NOMO-1 (cell line): ENCODE measurements at regions not wholly inside any gene's neighbourhood (a gene's known extent, or its start where the extent isn't known, plus 50 kb on each side); places are given as distances from the start of the nearest gene placed in this dataset.
"Not testable (repeated sequence)": the region's sequence is repeated elsewhere in the genome, so short reads cannot be mapped to it uniquely, and the experiment has no call there.

Experiments used
- DNase-seq, 2 experiments: peaks; one replicate each; lab custom pipeline; 2025; ENCODE audit not compliant: unreplicated experiment in 2 of 2; lab: John Stamatoyannopoulos, UW

DNA sequence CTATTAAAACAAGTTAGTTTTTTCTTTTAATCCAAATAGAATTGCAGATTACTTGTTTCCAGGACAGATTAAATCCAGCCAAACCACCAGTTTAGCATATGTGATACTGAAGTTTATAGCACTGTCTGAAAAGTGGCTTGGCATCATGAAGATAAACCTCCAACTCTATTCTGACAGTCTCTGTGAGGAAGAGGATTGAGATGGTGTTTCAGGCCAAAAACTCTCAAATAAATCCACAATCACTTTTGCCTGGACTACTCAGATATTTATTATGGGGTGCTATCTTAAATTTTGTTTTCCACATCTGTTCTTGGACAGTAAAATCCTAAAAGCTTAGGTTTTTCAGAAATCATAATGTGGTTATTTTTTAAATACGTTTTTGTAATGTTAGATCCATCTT, 161.7 kb upstream of the SEMA3C start:
- no peak for DNase-seq

GRCh38 chr7:81079746-81080145, 160.9 kb upstream of the SEMA3C start:
- DNase-seq = no peak

DNA sequence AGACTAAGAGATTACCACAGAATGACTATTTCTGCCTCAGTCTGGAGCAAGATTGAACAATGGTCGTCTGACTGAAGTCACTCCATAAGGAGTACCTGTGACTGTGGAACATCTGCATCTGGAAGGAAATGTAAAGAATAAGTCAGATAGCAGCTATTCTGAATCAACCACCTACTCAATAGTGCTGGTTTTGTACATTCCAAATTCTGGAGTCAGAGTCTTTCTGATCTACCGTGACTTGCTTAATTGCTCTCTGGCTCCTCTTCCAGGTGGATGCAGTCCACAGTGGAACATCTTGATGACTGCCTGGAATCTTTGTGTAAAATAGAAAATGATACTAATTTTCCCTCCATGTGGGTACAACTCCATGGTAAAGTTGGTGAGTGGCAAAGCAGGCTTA, 156.3 kb upstream of the SEMA3C start:
- no peak for DNase-seq

DNA sequence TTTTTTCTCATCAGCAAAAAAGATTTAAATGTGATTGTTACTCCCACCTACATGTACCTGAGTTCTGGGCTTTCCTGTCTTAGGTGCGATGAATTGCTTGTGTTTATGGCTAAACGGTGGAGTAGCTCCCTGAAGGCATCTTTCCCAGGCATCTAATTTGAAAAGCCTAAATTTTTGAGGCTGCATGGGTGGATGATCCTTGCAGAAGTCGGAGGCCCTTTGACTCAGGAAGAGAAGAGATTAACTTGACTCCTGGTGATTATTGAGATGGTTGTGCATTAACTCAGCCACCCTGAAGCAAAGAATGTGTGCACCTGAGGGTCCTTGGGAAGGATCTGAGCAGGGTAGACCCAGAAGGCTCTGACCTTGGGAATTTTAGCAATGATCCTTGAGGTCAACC, 155.6 kb upstream of the SEMA3C start:
- DNase-seq = no peak

DNA sequence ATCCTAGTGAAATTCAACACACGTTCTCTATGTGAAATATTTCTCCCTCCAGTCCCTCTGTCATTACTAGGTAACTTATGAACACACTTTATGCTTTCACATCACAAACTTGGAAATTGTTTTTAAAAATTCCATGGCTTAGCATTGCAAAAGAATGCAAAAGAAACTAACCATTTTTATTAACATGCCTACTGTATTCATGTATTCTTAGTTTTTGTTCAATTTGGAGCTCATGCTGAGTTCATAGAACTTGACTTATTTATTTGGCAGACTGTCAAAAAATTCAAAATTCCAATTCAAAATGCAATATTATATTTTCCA, 155.0 kb upstream of the SEMA3C start:
- DNase-seq = no peak

DNA sequence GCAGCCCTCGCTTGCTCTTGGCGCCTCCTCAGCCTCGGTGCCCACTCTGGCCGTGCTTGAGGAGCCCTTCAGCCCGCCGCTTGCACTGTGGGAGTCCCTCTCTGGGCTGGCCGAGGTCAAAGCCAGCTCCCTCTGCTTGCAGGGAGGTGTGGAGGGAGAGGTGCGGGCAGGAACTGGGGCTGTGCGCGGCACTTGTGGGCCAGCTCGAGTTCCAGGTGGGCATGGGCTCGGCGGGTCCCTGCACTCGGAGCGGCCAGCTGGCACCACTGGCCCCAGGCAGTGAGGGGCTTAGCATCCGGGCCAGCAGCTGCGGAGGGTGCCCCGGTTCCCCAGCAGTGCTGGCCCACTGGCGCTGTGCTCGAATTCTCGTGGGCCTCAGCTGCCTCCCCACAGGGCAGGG, 152.1 kb upstream of the SEMA3C start:
- DNase-seq = no peak

- no peak for DNase-seq
Observed at GRCh38 chr7:81066797-81067196, 147.9 kb upstream of the SEMA3C start.

GRCh38 chr7:81064426-81064825, 145.6 kb upstream of the SEMA3C start:
- DNase-seq = no peak

GRCh38 chr7:81062755-81063154, 143.9 kb upstream of the SEMA3C start:
- DNase-seq = no peak

DNA sequence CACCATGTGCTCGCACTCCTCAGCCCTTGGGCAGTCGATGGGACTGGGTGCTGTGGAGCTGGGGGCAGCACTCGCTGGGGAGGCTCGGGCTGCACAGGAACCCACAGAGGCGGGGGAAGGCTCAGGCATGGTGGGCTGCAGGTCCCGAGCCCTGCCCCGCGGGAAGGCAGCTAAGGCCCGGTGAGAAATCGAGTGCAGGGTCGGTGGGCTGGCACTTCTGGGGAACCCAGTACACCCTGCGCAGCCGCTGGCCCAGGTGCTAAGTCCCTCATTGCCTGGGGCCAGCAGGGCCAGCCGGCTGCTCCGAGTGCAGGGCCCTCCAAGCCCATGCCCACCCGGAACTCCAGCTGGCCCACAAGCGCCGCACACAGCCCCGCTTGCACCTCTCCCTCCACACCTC, 138.6 kb upstream of the SEMA3C start:
- DNase-seq = not testable (repeated sequence)

DNA sequence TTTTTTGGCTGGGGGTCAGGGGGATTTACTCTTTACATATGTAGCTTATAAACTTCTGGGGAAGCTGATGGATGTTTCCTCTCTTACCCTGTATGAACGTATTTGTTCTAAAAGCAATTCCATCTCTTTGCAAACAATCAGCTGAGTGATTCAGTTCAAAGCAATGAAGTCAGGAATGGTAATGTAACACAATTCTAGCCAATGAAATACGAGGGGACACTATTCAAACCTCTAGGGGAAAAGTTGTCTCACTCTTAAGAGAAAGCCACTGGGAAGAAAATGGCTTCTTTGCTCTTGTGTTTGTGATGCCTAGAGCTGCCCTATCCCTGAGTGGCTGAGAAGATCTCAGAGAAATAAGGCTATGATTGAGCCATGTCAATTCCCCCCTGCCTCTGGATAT, 134.8 kb upstream of the SEMA3C start:
- no peak for DNase-seq

GRCh38 chr7:81051811-81052413, 133.1 kb upstream of the SEMA3C start:
- no peak for DNase-seq

DNA sequence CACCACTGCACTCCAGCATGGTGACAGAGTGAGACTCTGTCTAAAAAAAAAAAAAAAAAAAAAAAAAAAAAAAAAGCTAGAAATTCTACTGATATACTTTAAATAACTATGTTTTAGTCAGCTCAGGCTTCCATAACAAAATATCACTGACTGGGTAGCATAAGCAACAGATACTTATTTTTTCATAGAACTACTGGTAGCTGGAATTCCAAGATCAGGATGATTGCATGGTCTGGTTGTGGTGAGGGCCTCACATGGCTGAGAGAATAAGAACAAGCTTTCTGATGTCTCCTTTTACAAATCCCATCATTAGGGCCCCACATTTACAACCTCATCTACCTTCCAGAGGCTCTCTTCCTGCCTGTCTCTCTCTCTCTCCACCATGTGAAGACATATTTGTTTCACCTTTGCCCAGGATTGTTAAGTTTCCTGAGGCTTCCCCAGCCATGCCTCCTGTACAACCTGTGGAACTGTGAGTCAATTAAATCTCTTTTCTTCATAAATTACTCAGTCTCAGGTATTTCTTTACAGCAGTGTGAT, 126.7 kb upstream of the SEMA3C start:
- no peak for DNase-seq

GRCh38 chr7:81042646-81043045, 123.8 kb upstream of the SEMA3C start:
- not testable (repeated sequence) for DNase-seq

DNA sequence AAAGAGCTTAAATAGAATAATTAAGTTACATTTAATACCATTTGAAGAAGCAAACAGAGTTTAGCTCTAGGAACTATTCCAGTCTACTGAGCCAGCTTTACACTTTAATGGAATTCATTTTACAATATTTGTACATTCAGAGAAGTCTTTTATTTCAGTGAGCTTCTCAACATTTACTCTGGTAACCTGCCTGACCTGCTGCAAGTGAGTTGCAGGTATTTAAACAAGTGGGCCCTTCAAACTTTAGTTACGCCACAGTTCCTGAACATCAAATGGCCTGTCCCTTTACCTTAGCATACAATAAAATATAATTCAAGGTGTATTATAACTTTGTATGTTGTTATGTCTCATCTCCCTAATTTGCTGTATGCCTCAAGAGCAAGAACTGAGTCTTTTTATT, 121.6 kb upstream of the SEMA3C start:
- DNase-seq = no peak

- DNase-seq = no peak
Observed at GRCh38 chr7:81036871-81037270, 118.0 kb upstream of the SEMA3C start.

- no peak for DNase-seq
Observed at GRCh38 chr7:81036057-81036456, 117.2 kb upstream of the SEMA3C start.

DNA sequence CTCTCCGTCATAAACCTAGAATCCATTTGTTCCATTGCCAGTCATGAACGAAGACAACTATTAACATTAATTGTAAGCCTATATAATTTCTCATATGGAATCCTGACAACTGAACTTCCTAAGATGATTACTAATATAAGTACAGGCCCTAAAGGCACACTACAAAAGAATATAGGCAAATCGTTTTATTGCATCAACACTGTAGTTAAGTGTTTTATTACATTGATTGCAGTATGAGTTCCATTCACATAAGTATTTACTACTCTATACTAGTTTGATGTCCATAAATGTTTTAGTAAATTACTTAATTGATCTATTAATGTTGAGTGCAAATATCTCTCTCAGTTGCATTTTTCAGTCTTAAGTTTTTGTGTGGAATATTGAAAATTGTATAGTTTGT, 113.1 kb upstream of the SEMA3C start:
- no peak for DNase-seq

DNA sequence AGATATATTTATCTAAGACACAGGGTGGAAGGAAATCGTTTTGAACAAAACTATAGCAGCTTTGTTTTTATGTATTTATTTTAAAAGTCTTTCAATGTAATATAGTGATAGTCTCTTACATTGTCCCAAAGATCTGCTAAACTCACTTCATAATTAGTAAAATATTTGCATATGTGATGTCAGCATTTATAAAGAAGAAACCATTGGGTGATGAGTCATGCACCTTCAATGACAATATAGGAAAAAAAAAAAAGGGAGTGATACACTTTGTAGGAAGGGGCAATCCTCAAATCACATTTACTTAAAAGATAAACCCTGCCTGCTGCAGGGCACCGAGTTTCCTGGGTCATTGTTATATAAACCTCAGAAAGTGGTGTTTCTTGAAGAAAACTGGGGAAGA, 112.4 kb upstream of the SEMA3C start:
- no peak for DNase-seq

- no peak for DNase-seq
Observed at GRCh38 chr7:81030472-81030871, 111.6 kb upstream of the SEMA3C start.

DNA sequence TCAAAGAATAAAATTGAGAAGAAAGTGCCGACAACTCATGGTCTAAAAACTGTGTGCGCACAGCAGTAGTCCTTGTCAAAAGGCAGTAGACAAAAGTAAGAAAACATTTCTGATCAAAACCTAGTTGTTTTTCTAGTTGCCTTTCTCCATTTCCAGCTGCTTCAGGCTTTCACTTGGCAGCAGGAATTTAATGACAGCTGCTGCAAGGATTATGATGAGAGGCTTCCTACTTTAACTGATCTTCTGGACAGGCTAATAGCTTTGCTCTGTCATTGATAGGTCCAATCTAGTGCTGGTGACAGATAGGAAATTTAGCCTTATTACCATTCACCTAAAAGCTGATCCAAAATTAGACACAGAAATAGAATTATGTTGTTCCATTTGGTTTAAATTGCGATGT, 110.7 kb upstream of the SEMA3C start:
- DNase-seq = no peak

GRCh38 chr7:81025360-81025759, 106.5 kb upstream of the SEMA3C start:
- DNase-seq = no peak

GRCh38 chr7:81014908-81015307, 96.1 kb upstream of the SEMA3C start:
- DNase-seq = no peak
